ENCODE measurements at regions not wholly inside any gene's neighbourhood (a gene's known extent, or its start where the extent isn't known, plus 50 kb on each side); places are given as distances from the start of the nearest gene placed in this dataset.
"Not testable (repeated sequence)": the region's sequence is repeated elsewhere in the genome, so short reads cannot be mapped to it uniquely, and the experiment has no call there.

- TF ChIP-seq CTCF (IDR thresholded peaks at IDR 0.05; ENCODE audit: poor library complexity); EZH2 (IDR thresholded peaks at IDR 0.05; ENCODE audit: borderline replicate concordance); EZH2phosphoT487 (IDR thresholded peaks at IDR 0.05; ENCODE audit: low read depth, severe bottlenecking, unreplicated experiment): not testable (repeated sequence)
Measured at GRCh38 chr3:180786227-180786626, 106.9 kb upstream of the CCDC39 start.
